ENCODE measurements at regions not wholly inside any gene's neighbourhood (a gene's known extent, or its start where the extent isn't known, plus 50 kb on each side); places are given as distances from the start of the nearest gene placed in this dataset.

DNA sequence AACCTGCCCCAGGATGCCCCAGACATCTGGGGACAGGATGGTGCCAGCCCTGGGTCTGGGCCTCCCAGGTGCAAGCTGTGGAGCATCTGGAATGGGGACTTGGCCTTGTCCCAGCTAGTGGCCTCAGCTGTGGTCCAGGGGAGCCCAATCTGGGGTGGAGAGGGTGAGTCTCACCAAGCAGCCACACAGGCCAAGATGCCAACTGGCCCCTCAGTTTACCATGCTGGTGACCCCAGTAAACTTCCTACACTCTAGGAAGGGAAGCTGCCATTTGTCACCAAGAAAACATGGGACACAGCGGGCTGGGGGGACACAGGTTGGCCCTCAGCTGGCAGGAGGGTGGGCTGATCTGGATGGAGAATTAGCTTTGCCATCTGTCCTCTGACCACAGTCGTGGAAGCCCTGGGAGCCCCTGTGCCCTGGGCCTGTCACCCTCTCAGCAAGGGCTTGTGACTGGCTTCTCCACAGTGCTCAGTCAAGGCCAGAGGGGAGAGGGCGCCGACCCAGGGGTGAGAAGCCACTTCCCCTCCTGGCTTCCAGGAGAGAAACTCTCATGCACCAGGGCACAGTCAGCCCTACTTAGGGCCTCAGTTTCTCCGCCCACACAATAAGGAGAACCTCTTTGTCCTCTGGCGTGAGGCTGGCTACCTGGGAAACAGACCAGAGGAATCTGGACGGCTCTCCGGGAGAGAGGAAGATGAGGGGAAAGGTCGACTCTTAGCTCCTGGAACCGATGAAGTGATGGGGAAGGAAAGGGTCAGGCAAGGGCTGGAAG is 126.4 kb upstream of the SMURF2 start:
- DNase-seq (ENCODE audit: low read depth): no peak
- TF ChIP-seq, protein P1, sequence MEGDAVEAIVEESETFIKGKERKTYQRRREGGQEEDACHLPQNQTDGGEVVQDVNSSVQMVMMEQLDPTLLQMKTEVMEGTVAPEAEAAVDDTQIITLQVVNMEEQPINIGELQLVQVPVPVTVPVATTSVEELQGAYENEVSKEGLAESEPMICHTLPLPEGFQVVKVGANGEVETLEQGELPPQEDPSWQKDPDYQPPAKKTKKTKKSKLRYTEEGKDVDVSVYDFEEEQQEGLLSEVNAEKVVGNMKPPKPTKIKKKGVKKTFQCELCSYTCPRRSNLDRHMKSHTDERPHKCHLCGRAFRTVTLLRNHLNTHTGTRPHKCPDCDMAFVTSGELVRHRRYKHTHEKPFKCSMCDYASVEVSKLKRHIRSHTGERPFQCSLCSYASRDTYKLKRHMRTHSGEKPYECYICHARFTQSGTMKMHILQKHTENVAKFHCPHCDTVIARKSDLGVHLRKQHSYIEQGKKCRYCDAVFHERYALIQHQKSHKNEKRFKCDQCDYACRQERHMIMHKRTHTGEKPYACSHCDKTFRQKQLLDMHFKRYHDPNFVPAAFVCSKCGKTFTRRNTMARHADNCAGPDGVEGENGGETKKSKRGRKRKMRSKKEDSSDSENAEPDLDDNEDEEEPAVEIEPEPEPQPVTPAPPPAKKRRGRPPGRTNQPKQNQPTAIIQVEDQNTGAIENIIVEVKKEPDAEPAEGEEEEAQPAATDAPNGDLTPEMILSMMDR (conservative IDR thresholded peaks at IDR 0.05; ENCODE audit: low read depth, low read length): no peak

DNA sequence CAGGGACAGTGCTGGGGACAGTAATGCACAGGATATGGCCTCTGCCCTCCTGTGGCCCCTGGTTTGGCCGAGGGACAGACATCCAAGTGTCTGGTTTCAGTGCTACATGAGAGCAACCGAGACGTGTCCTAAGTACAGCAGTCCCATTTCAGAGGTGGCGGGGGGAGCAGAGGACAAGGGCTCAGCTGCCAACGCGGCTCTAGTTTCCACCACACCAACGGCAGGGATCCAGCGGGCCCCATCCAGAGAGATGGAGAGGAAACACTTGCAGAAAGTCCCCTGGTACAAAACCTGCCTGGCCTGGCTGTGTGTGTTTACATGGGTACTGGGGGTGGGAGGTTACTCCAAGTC is 125.8 kb upstream of the SMURF2 start:
- no peak overlapping the region for H3K4me3 ChIP-seq (ENCODE audit: low read depth, low read length)
- TF ChIP-seq, protein P1 (conservative IDR thresholded peaks at IDR 0.05; ENCODE audit: low read depth, low read length): no peak
- DNase-seq (ENCODE audit: low read depth): no peak

More for the DNA sequence above, 126.4 kb upstream of the SMURF2 start:
- H3K4me3 ChIP-seq (ENCODE audit: low read depth, low read length): no peak overlapping the region

DNA sequence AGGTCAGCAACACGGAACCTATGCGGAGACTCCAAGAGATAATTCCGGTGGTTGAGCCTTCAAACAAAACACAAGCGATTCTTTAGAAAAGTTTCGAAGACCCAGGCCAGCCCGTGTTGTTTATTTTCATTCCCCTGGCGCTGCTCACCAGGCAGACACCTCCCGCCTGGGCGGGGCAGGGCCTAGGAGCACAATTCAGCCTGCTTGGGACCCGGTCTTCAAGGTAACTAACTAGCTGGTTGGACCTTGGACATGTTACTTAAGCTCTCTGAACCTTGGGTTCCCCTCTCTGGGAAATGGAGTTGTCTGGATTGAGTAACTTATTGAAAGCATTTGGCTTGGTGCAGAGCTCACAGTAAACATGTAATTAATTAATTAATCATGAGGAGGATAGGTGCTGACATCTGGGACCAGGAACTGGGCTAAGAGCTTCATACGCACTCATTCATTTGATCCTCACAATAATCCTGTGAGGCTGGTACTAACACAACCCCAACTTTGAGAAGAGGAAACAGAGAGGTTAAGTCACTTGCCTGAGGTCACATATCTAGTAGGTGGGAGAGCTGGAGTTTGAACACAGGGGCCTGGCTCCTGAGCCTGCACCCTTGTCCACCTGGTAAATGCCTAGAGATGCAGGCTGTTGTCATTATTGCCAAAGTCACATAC is 125.3 kb upstream of the SMURF2 start:
- TF ChIP-seq, protein P1 (conservative IDR thresholded peaks at IDR 0.05; ENCODE audit: low read depth, low read length): no peak
- peak; percentile 27 for DNase-seq (ENCODE audit: low read depth)

DNA sequence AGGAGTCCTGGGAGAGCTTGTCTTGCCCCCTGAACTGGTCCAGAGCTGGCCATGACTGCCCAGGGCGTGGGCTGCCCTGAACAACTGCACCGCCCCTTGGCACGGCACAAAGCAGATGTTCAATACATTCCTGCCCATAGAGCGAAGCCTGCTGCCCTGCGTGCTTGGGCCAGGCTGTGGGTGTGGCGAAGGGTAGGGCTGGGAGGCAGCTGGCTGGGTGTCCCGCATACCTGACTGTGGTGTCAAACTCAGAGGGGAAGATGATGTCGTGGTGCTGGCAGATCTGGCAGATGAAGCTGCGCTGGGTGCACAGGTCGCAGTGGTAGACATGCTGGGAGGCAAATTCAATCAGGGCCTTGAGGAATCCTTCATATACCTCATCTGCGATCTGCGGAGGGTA is 124.2 kb upstream of the SMURF2 start:
- no peak overlapping the region for H3K4me3 ChIP-seq (ENCODE audit: low read depth, low read length)
- TF ChIP-seq, protein P1 (conservative IDR thresholded peaks at IDR 0.05; ENCODE audit: low read depth, low read length): no peak
- DNase-seq (ENCODE audit: low read depth): no peak

More for the DNA sequence above, 125.3 kb upstream of the SMURF2 start:
- H3K4me3 ChIP-seq (ENCODE audit: low read depth, low read length): no peak overlapping the region

DNA sequence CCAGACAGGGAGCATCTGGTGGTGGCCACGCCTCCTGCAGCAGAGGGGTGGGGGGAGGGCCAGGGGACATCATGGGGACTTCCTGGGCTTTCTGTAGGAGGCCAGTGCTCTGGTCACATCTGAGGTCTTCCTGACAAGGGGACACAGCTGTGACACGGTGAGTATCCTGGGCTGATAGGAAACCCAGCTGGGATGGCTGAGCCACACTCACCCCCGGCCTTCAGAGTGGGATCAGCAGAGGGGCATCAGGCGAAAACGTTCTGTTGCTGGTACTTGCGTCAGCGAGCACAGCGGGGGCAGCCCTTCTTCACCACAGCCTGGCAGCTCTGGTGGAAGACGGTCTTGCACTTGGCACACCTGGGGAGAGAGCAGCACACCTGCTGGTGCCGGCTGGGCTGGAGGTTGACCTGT is 122.9 kb upstream of the SMURF2 start:
- no peak overlapping the region for H3K4me3 ChIP-seq (ENCODE audit: low read depth, low read length)
- TF ChIP-seq, protein P1 (conservative IDR thresholded peaks at IDR 0.05; ENCODE audit: low read depth, low read length): no peak
- no peak for DNase-seq (ENCODE audit: low read depth)

DNA sequence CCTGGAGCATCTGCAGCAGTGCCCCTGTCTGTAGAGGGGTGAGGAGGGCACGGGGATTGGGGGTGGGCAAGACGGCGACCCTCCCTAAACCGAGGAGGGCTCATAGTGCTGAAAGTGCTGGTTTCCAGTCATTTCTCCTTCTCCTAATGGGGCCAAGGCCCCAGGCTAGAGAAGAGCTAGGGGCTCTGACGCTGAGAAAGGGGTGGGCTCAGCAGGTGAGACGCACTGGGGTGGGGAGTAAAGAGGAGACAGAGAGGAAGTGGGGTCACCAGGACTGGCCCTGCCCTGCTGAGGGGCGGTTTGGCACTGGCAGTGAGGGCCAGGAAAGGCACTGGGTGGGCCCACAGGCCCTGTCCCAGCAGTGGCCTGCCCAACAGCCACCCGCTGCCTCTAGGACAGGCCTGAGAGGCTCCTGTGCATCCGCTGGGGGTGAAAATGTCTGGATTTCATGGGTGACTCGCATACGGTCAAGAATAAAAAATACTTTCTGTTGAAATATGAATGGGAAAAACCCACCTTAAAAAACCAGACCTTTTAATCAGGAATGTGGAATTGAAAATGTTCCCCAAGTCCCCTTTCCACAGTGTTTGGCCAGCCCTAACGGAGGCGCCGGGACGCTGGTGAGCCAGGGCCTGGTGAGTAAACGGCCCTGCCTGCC is 122.4 kb upstream of the SMURF2 start:
- TF ChIP-seq, protein P1 (conservative IDR thresholded peaks at IDR 0.05; ENCODE audit: low read depth, low read length): no peak
- no peak for DNase-seq (ENCODE audit: low read depth)
- no peak overlapping the region for H3K4me3 ChIP-seq (ENCODE audit: low read depth, low read length)
